Smooth muscle cell (in vitro differentiated cells): ENCODE measurements at regions not wholly inside any gene's neighbourhood (a gene's known extent, or its start where the extent isn't known, plus 50 kb on each side); places are given as distances from the start of the nearest gene placed in this dataset.

Experiments used
- DNase-seq: peaks from one replicate; lab custom pipeline; 2025; ENCODE audit not compliant: unreplicated experiment; lab: John Stamatoyannopoulos, UW
- H2AFZ ChIP-seq: fragments of 200-600 bp; sonication (generic); 2 replicates; pipeline ENCODE4 v1.6.0; 2016; ENCODE audit warnings: antibody characterized with exemption, low read depth, mild to moderate bottlenecking
- H3F3A ChIP-seq: fragments of 200-600 bp; sonication (generic); 2 replicates; pipeline ENCODE4 v1.6.0; 2017; ENCODE audit warnings: antibody characterized with exemption, low read depth
- H3K27ac ChIP-seq: fragments of 200-600 bp; sonication (generic); 2 replicates; pipeline ENCODE4 v1.5.1; 2016; ENCODE audit warnings: low read depth, mild to moderate bottlenecking
- H3K27me3 ChIP-seq: fragments of 200-600 bp; sonication (generic); 2 replicates; pipeline ENCODE4 v1.6.1; 2016; ENCODE audit warnings: low read depth, mild to moderate bottlenecking
- H3K36me3 ChIP-seq: fragments of 200-600 bp; sonication (generic); 2 replicates; pipeline ENCODE4 v1.5.1; 2016; ENCODE audit warnings: low read depth
- H3K4me1 ChIP-seq: fragments of 200-600 bp; sonication (generic); 2 replicates; pipeline ENCODE4 v1.5.1; 2016; ENCODE audit warnings: low read depth
- H3K4me2 ChIP-seq: fragments of 200-600 bp; sonication (generic); 2 replicates; pipeline ENCODE4 v1.6.0; 2016; ENCODE audit warnings: mild to moderate bottlenecking
- H3K4me3 ChIP-seq: fragments of 200-600 bp; sonication (generic); 2 replicates; pipeline ENCODE4 v1.5.1; 2016; ENCODE audit warnings: mild to moderate bottlenecking
- H3K79me2 ChIP-seq: fragments of 200-600 bp; sonication (generic); 2 replicates; pipeline ENCODE4 v1.6.0; 2016; ENCODE audit warnings: low read depth, mild to moderate bottlenecking
- H3K9ac ChIP-seq: fragments of 200-600 bp; sonication (generic); 2 replicates; pipeline ENCODE4 v1.6.0; 2016; ENCODE audit warnings: low read depth
- H3K9me3 ChIP-seq: fragments of 200-600 bp; sonication (generic); replicated peaks from 2 replicates; pipeline ENCODE4 v1.5.1; 2016; ENCODE audit warnings: low read depth
- H4K20me1 ChIP-seq: fragments of 200-600 bp; sonication (generic); 2 replicates; pipeline ENCODE4 v1.6.0; 2016; ENCODE audit warnings: low read depth
- CTCF ChIP-seq: fragments of 200-600 bp; sonication (generic); IDR thresholded peaks from 2 replicates; pipeline ENCODE4 v1.5.1; 2017; ENCODE audit warnings: borderline replicate concordance, mild to moderate bottlenecking, antibody characterized with exemption; ENCODE audit not compliant: insufficient read depth, poor library complexity, severe bottlenecking
- WGBS: methylation state at CpG from one replicate; pipeline ENCODE4 v1.1.7; 2016; ENCODE audit warnings: low lambda C conversion rate; 5-methylcytosine and 5-hydroxymethylcytosine counted together

- H3K9ac ChIP-seq = no peak overlapping the region
- no peaks in the 10 kb centered on the region for H3K9me3 ChIP-seq
- H3K27ac ChIP-seq = no peak overlapping the region
- no peaks in the 10 kb centered on the region for H3K79me2 ChIP-seq
- 96% methylated on average over 5 of the region's 5 CpGs for WGBS
- H2AFZ ChIP-seq = no peak overlapping the region
- H3K4me1 ChIP-seq = no peaks in the 10 kb centered on the region
- no peak for DNase-seq
- H3K4me3 ChIP-seq = no peak overlapping the region
- peaks cover 10% of the 10 kb centered on the region for H3K27me3 ChIP-seq
- H3F3A ChIP-seq = no peaks in the 10 kb centered on the region
- no peaks in the 10 kb centered on the region for H4K20me1 ChIP-seq
- H3K4me2 ChIP-seq = no peak overlapping the region
- H3K36me3 ChIP-seq = no peaks in the 10 kb centered on the region
- no peak for TF ChIP-seq CTCF
Measured at GRCh38 chr15:38658431-38658830, 93.8 kb upstream of the RASGRP1 start.

GRCh38 chr15:38660738-38661137, 96.1 kb upstream of the RASGRP1 start:
- H2AFZ ChIP-seq = no peak overlapping the region
- H4K20me1 ChIP-seq = no peaks in the 10 kb centered on the region
- H3K79me2 ChIP-seq = no peaks in the 10 kb centered on the region
- TF ChIP-seq CTCF = no peak
- no peaks in the 10 kb centered on the region for H3K4me1 ChIP-seq
- no peak overlapping the region for H3K27ac ChIP-seq
- H3K9me3 ChIP-seq = no peaks in the 10 kb centered on the region
- H3K4me3 ChIP-seq = no peak overlapping the region
- WGBS = 82% methylated on average over 1 of the region's 1 CpG
- no peaks in the 10 kb centered on the region for H3F3A ChIP-seq
- peaks cover 25% of the 10 kb centered on the region for H3K27me3 ChIP-seq
- DNase-seq = no peak
- H3K4me2 ChIP-seq = no peak overlapping the region
- no peak overlapping the region for H3K9ac ChIP-seq
- no peaks in the 10 kb centered on the region for H3K36me3 ChIP-seq

- 92% methylated on average over 5 of the region's 5 CpGs for WGBS
Measured at GRCh38 chr15:38662033-38662802, 97.6 kb upstream of the RASGRP1 start.

More at GRCh38 chr15:38662033-38662802, 97.6 kb upstream of the RASGRP1 start:
- Histone ChIP-seq H3K4me1 (no peaks in the 10 kb centered on the region), H4K20me1 (no peaks in the 10 kb centered on the region), H3K36me3 (no peaks in the 10 kb centered on the region), H3F3A (no peaks in the 10 kb centered on the region), H3K4me3 (no peak overlapping the region), H3K9ac (no peak overlapping the region), H3K27me3 (peaks cover 39% of the 10 kb centered on the region), H3K4me2 (no peak overlapping the region), H3K9me3 (no peaks in the 10 kb centered on the region), H3K79me2 (no peaks in the 10 kb centered on the region), H2AFZ (no peak overlapping the region), H3K27ac (no peak overlapping the region)
- no peak for TF ChIP-seq CTCF
- no peak for DNase-seq
